ENCODE measurements at regions not wholly inside any gene's neighbourhood (a gene's known extent, or its start where the extent isn't known, plus 50 kb on each side); places are given as distances from the start of the nearest gene placed in this dataset.
"Not testable (repeated sequence)": the region's sequence is repeated elsewhere in the genome, so short reads cannot be mapped to it uniquely, and the experiment has no call there.

- H3K9ac ChIP-seq (ENCODE audit: low read depth, low read length); H3K27ac ChIP-seq (ENCODE audit: low read depth, low read length); H3K27me3 ChIP-seq (ENCODE audit: control insufficient read depth, insufficient read depth, low read length); H3K4me1 ChIP-seq (ENCODE audit: control insufficient read depth, insufficient read depth, low read length); H3K36me3 ChIP-seq (ENCODE audit: control insufficient read depth, insufficient read depth, low read length); H3K4me3 ChIP-seq (ENCODE audit: low read depth, low read length); H3K9me3 ChIP-seq (ENCODE audit: control insufficient read depth, insufficient read depth, low read length): not testable (repeated sequence)
Measured at GRCh38 chr9:103237571-103238109, 242.5 kb downstream of the CYLC2 start.

- Histone ChIP-seq H3K4me3 (ENCODE audit: low read depth, low read length) (no peak overlapping the region), H3K9me3 (ENCODE audit: control insufficient read depth, insufficient read depth, low read length) (no peaks in the 10 kb centered on the region), H3K4me1 (ENCODE audit: control insufficient read depth, insufficient read depth, low read length) (peaks cover 17% of the 10 kb centered on the region), H3K27ac (ENCODE audit: low read depth, low read length) (no peak overlapping the region), H3K9ac (ENCODE audit: low read depth, low read length) (no peak overlapping the region), H3K36me3 (ENCODE audit: control insufficient read depth, insufficient read depth, low read length) (no peaks in the 10 kb centered on the region), H3K27me3 (ENCODE audit: control insufficient read depth, insufficient read depth, low read length) (no peaks in the 10 kb centered on the region)
Measured at GRCh38 chr9:103242025-103242424, 246.9 kb downstream of the CYLC2 start.

GRCh38 chr9:103242486-103242885, 247.4 kb downstream of the CYLC2 start:
- Histone ChIP-seq H3K27ac (ENCODE audit: low read depth, low read length) (no peak overlapping the region), H3K9ac (ENCODE audit: low read depth, low read length) (no peak overlapping the region), H3K9me3 (ENCODE audit: control insufficient read depth, insufficient read depth, low read length) (no peaks in the 10 kb centered on the region), H3K27me3 (ENCODE audit: control insufficient read depth, insufficient read depth, low read length) (no peaks in the 10 kb centered on the region), H3K36me3 (ENCODE audit: control insufficient read depth, insufficient read depth, low read length) (no peaks in the 10 kb centered on the region), H3K4me3 (ENCODE audit: low read depth, low read length) (no peak overlapping the region), H3K4me1 (ENCODE audit: control insufficient read depth, insufficient read depth, low read length) (peaks cover 17% of the 10 kb centered on the region)

- no peak overlapping the region for H3K27ac ChIP-seq (ENCODE audit: low read depth, low read length)
- H3K9ac ChIP-seq (ENCODE audit: low read depth, low read length), result no peak overlapping the region
- no peaks in the 10 kb centered on the region for H3K27me3 ChIP-seq (ENCODE audit: control insufficient read depth, insufficient read depth, low read length)
- H3K4me3 ChIP-seq (ENCODE audit: low read depth, low read length), result no peak overlapping the region
- H3K9me3 ChIP-seq (ENCODE audit: control insufficient read depth, insufficient read depth, low read length), result no peaks in the 10 kb centered on the region
- H3K4me1 ChIP-seq (ENCODE audit: control insufficient read depth, insufficient read depth, low read length), result peaks cover 17% of the 10 kb centered on the region
- H3K36me3 ChIP-seq (ENCODE audit: control insufficient read depth, insufficient read depth, low read length), result no peaks in the 10 kb centered on the region
Measured at GRCh38 chr9:103243553-103243952, 248.4 kb downstream of the CYLC2 start.

GRCh38 chr9:103245369-103245768, 250.2 kb downstream of the CYLC2 start:
- no peak overlapping the region for H3K4me3 ChIP-seq (ENCODE audit: low read depth, low read length)
- no peaks in the 10 kb centered on the region for H3K9me3 ChIP-seq (ENCODE audit: control insufficient read depth, insufficient read depth, low read length)
- no peaks in the 10 kb centered on the region for H3K27me3 ChIP-seq (ENCODE audit: control insufficient read depth, insufficient read depth, low read length)
- H3K36me3 ChIP-seq (ENCODE audit: control insufficient read depth, insufficient read depth, low read length), result no peaks in the 10 kb centered on the region
- peaks cover 17% of the 10 kb centered on the region for H3K4me1 ChIP-seq (ENCODE audit: control insufficient read depth, insufficient read depth, low read length)
- H3K27ac ChIP-seq (ENCODE audit: low read depth, low read length), result no peak overlapping the region
- H3K9ac ChIP-seq (ENCODE audit: low read depth, low read length), result no peak overlapping the region

GRCh38 chr9:103261951-103262350, 266.8 kb downstream of the CYLC2 start:
- H3K4me3 ChIP-seq (ENCODE audit: low read depth, low read length), result no peak overlapping the region
- H3K27me3 ChIP-seq (ENCODE audit: control insufficient read depth, insufficient read depth, low read length), result no peaks in the 10 kb centered on the region
- H3K27ac ChIP-seq (ENCODE audit: low read depth, low read length), result no peak overlapping the region
- peaks cover 11% of the 10 kb centered on the region for H3K4me1 ChIP-seq (ENCODE audit: control insufficient read depth, insufficient read depth, low read length)
- no peak overlapping the region for H3K9ac ChIP-seq (ENCODE audit: low read depth, low read length)
- no peaks in the 10 kb centered on the region for H3K36me3 ChIP-seq (ENCODE audit: control insufficient read depth, insufficient read depth, low read length)
- H3K9me3 ChIP-seq (ENCODE audit: control insufficient read depth, insufficient read depth, low read length), result no peaks in the 10 kb centered on the region

- no peaks in the 10 kb centered on the region for H3K27me3 ChIP-seq (ENCODE audit: control insufficient read depth, insufficient read depth, low read length)
- H3K36me3 ChIP-seq (ENCODE audit: control insufficient read depth, insufficient read depth, low read length), result no peaks in the 10 kb centered on the region
- H3K9me3 ChIP-seq (ENCODE audit: control insufficient read depth, insufficient read depth, low read length), result no peaks in the 10 kb centered on the region
- peaks cover 11% of the 10 kb centered on the region for H3K4me1 ChIP-seq (ENCODE audit: control insufficient read depth, insufficient read depth, low read length)
- H3K27ac ChIP-seq (ENCODE audit: low read depth, low read length), result no peak overlapping the region
- no peak overlapping the region for H3K4me3 ChIP-seq (ENCODE audit: low read depth, low read length)
- no peak overlapping the region for H3K9ac ChIP-seq (ENCODE audit: low read depth, low read length)
Measured at GRCh38 chr9:103266064-103266463, 270.9 kb downstream of the CYLC2 start.

GRCh38 chr9:103277240-103277639, 282.1 kb downstream of the CYLC2 start:
- no peaks in the 10 kb centered on the region for H3K36me3 ChIP-seq (ENCODE audit: control insufficient read depth, insufficient read depth, low read length)
- H3K9me3 ChIP-seq (ENCODE audit: control insufficient read depth, insufficient read depth, low read length), result no peaks in the 10 kb centered on the region
- H3K4me1 ChIP-seq (ENCODE audit: control insufficient read depth, insufficient read depth, low read length), result no peaks in the 10 kb centered on the region
- no peak overlapping the region for H3K9ac ChIP-seq (ENCODE audit: low read depth, low read length)
- no peak overlapping the region for H3K4me3 ChIP-seq (ENCODE audit: low read depth, low read length)
- no peaks in the 10 kb centered on the region for H3K27me3 ChIP-seq (ENCODE audit: control insufficient read depth, insufficient read depth, low read length)
- H3K27ac ChIP-seq (ENCODE audit: low read depth, low read length), result no peak overlapping the region

GRCh38 chr9:103281126-103281525, 286.0 kb downstream of the CYLC2 start:
- Histone ChIP-seq H3K27me3 (ENCODE audit: control insufficient read depth, insufficient read depth, low read length) (no peaks in the 10 kb centered on the region), H3K4me3 (ENCODE audit: low read depth, low read length) (no peak overlapping the region), H3K27ac (ENCODE audit: low read depth, low read length) (no peak overlapping the region), H3K9me3 (ENCODE audit: control insufficient read depth, insufficient read depth, low read length) (no peaks in the 10 kb centered on the region), H3K4me1 (ENCODE audit: control insufficient read depth, insufficient read depth, low read length) (no peaks in the 10 kb centered on the region), H3K9ac (ENCODE audit: low read depth, low read length) (no peak overlapping the region), H3K36me3 (ENCODE audit: control insufficient read depth, insufficient read depth, low read length) (no peaks in the 10 kb centered on the region)

- no peak overlapping the region for H3K27ac ChIP-seq (ENCODE audit: low read depth, low read length)
- no peaks in the 10 kb centered on the region for H3K36me3 ChIP-seq (ENCODE audit: control insufficient read depth, insufficient read depth, low read length)
- no peak overlapping the region for H3K9ac ChIP-seq (ENCODE audit: low read depth, low read length)
- no peaks in the 10 kb centered on the region for H3K9me3 ChIP-seq (ENCODE audit: control insufficient read depth, insufficient read depth, low read length)
- no peaks in the 10 kb centered on the region for H3K4me1 ChIP-seq (ENCODE audit: control insufficient read depth, insufficient read depth, low read length)
- H3K4me3 ChIP-seq (ENCODE audit: low read depth, low read length), result no peak overlapping the region
- H3K27me3 ChIP-seq (ENCODE audit: control insufficient read depth, insufficient read depth, low read length), result no peaks in the 10 kb centered on the region
Measured at GRCh38 chr9:103287361-103287760, 292.2 kb downstream of the CYLC2 start.

- H3K27me3 ChIP-seq (ENCODE audit: control insufficient read depth, insufficient read depth, low read length), result no peaks in the 10 kb centered on the region
- no peak overlapping the region for H3K4me3 ChIP-seq (ENCODE audit: low read depth, low read length)
- H3K27ac ChIP-seq (ENCODE audit: low read depth, low read length), result no peak overlapping the region
- H3K36me3 ChIP-seq (ENCODE audit: control insufficient read depth, insufficient read depth, low read length), result no peaks in the 10 kb centered on the region
- no peaks in the 10 kb centered on the region for H3K4me1 ChIP-seq (ENCODE audit: control insufficient read depth, insufficient read depth, low read length)
- no peak overlapping the region for H3K9ac ChIP-seq (ENCODE audit: low read depth, low read length)
- H3K9me3 ChIP-seq (ENCODE audit: control insufficient read depth, insufficient read depth, low read length), result no peaks in the 10 kb centered on the region
Measured at GRCh38 chr9:103296189-103296588, 301.1 kb downstream of the CYLC2 start.

- H3K27me3 ChIP-seq (ENCODE audit: control insufficient read depth, insufficient read depth, low read length), result no peaks in the 10 kb centered on the region
- H3K4me1 ChIP-seq (ENCODE audit: control insufficient read depth, insufficient read depth, low read length), result no peaks in the 10 kb centered on the region
- H3K9ac ChIP-seq (ENCODE audit: low read depth, low read length), result no peak overlapping the region
- no peak overlapping the region for H3K4me3 ChIP-seq (ENCODE audit: low read depth, low read length)
- H3K27ac ChIP-seq (ENCODE audit: low read depth, low read length), result no peak overlapping the region
- no peaks in the 10 kb centered on the region for H3K36me3 ChIP-seq (ENCODE audit: control insufficient read depth, insufficient read depth, low read length)
- H3K9me3 ChIP-seq (ENCODE audit: control insufficient read depth, insufficient read depth, low read length), result no peaks in the 10 kb centered on the region
Measured at GRCh38 chr9:103301051-103301450, 305.9 kb downstream of the CYLC2 start.
